ENCODE measurements at regions not wholly inside any gene's neighbourhood (a gene's known extent, or its start where the extent isn't known, plus 50 kb on each side); places are given as distances from the start of the nearest gene placed in this dataset.

GRCh38 chr14:65824978-65825299 lies 412.4 kb downstream of the FUT8 start:
- H3K4me1 Mint-ChIP-seq (ENCODE audit: low read depth, unreplicated experiment) = no peaks in the 10 kb centered on the region
- no peak overlapping the region for H3K27ac Mint-ChIP-seq (ENCODE audit: unreplicated experiment)
- peaks cover 2% of the 10 kb centered on the region for H3K27me3 Mint-ChIP-seq (ENCODE audit: unreplicated experiment)
- TF ChIP-seq CTCF (IDR thresholded peaks at IDR 0.05; ENCODE audit: partially characterized antibody, unreplicated experiment) = peak; percentile 52
- H3K4me3 Mint-ChIP-seq (ENCODE audit: unreplicated experiment) = no peak overlapping the region
- H3K36me3 Mint-ChIP-seq (ENCODE audit: unreplicated experiment) = no peaks in the 10 kb centered on the region
- no peak for DNase-seq
- H3K9me3 Mint-ChIP-seq (ENCODE audit: unreplicated experiment) = no peaks in the 10 kb centered on the region

- no peak for TF ChIP-seq CTCF (IDR thresholded peaks at IDR 0.05; ENCODE audit: partially characterized antibody, unreplicated experiment)
- Mint-ChIP-seq H3K9me3 (ENCODE audit: unreplicated experiment) (no peaks in the 10 kb centered on the region), H3K36me3 (ENCODE audit: unreplicated experiment) (no peaks in the 10 kb centered on the region), H3K27me3 (ENCODE audit: unreplicated experiment) (peaks cover 2% of the 10 kb centered on the region), H3K4me3 (ENCODE audit: unreplicated experiment) (no peak overlapping the region), H3K27ac (ENCODE audit: unreplicated experiment) (no peak overlapping the region), H3K4me1 (ENCODE audit: low read depth, unreplicated experiment) (no peaks in the 10 kb centered on the region)
- no peak for DNase-seq
These were observed 414.4 kb downstream of the FUT8 start for GRCh38 chr14:65826946-65827345.

- H3K4me3 Mint-ChIP-seq (ENCODE audit: unreplicated experiment) = no peak overlapping the region
- no peak overlapping the region for H3K27ac Mint-ChIP-seq (ENCODE audit: unreplicated experiment)
- no peak for TF ChIP-seq CTCF (IDR thresholded peaks at IDR 0.05; ENCODE audit: partially characterized antibody, unreplicated experiment)
- H3K4me1 Mint-ChIP-seq (ENCODE audit: low read depth, unreplicated experiment) = peaks cover 1% of the 10 kb centered on the region
- peaks cover 2% of the 10 kb centered on the region for H3K27me3 Mint-ChIP-seq (ENCODE audit: unreplicated experiment)
- DNase-seq = no peak
- H3K36me3 Mint-ChIP-seq (ENCODE audit: unreplicated experiment) = no peaks in the 10 kb centered on the region
- no peaks in the 10 kb centered on the region for H3K9me3 Mint-ChIP-seq (ENCODE audit: unreplicated experiment)
These were observed 415.0 kb downstream of the FUT8 start for GRCh38 chr14:65827520-65827919.

GRCh38 chr14:65828396-65828795 lies 415.9 kb downstream of the FUT8 start:
- Mint-ChIP-seq H3K9me3 (ENCODE audit: unreplicated experiment) (peaks cover 2% of the 10 kb centered on the region), H3K4me3 (ENCODE audit: unreplicated experiment) (no peak overlapping the region), H3K27me3 (ENCODE audit: unreplicated experiment) (peaks cover 2% of the 10 kb centered on the region), H3K36me3 (ENCODE audit: unreplicated experiment) (no peaks in the 10 kb centered on the region), H3K27ac (ENCODE audit: unreplicated experiment) (no peak overlapping the region), H3K4me1 (ENCODE audit: low read depth, unreplicated experiment) (peaks cover 7% of the 10 kb centered on the region)
- no peak for TF ChIP-seq CTCF (IDR thresholded peaks at IDR 0.05; ENCODE audit: partially characterized antibody, unreplicated experiment)
- DNase-seq = no peak

GRCh38 chr14:65832431-65833266 lies 420.1 kb downstream of the FUT8 start:
- H3K4me3 Mint-ChIP-seq (ENCODE audit: unreplicated experiment) = no peak overlapping the region
- peaks cover 10% of the 10 kb centered on the region for H3K4me1 Mint-ChIP-seq (ENCODE audit: low read depth, unreplicated experiment)
- H3K36me3 Mint-ChIP-seq (ENCODE audit: unreplicated experiment) = no peaks in the 10 kb centered on the region
- H3K27me3 Mint-ChIP-seq (ENCODE audit: unreplicated experiment) = peaks cover 2% of the 10 kb centered on the region
- DNase-seq = no peak
- no peak for TF ChIP-seq CTCF (IDR thresholded peaks at IDR 0.05; ENCODE audit: partially characterized antibody, unreplicated experiment)
- H3K9me3 Mint-ChIP-seq (ENCODE audit: unreplicated experiment) = peaks cover 2% of the 10 kb centered on the region
- no peak overlapping the region for H3K27ac Mint-ChIP-seq (ENCODE audit: unreplicated experiment)
